Panc1 (cell line): ENCODE measurements at regions not wholly inside any gene's neighbourhood (a gene's known extent, or its start where the extent isn't known, plus 50 kb on each side); places are given as distances from the start of the nearest gene placed in this dataset.

Source experiments
- ATAC-seq: fragments of 200-7000 bp; cut with Tn5 transposase; 2 replicates; pipeline ENCODE4 v1.9.1; 2020; ENCODE audit warnings: mild to moderate bottlenecking, moderate library complexity
- BruUV-seq: library from RNA; stranded (reverse); fragments of 400-500 nt; replicated peaks from 2 replicates; lab custom pipeline; 2021; lab: Mats Ljungman, UMichigan
- CTCF ChIA-PET: fragments of 300-600 bp; sonication (Branson Sonifier 250); formaldehyde crosslinking; loops from one replicate; lab custom pipeline; 2022; ENCODE audit warnings: antibody characterized with exemption; lab: Charles Lee
- POLR2A ChIA-PET: fragments of 300-600 bp; sonication (Branson Sonifier 250); formaldehyde crosslinking; loops from one replicate; lab custom pipeline; 2022; ENCODE audit warnings: antibody characterized with exemption; lab: Charles Lee
- DNase-seq: peaks from one replicate; pipeline ENCODE4 v3.0.0-alpha.2; 2010; ENCODE audit warnings: low read depth, low spot score
- H3K27ac ChIP-seq: 2 replicates; pipeline ENCODE4 v1.5.1; 2011; ENCODE audit warnings: mild to moderate bottlenecking, low read length, inconsistent platforms
- H3K27me3 ChIP-seq: fragments of 200-500 bp; sonication (Bioruptor generic); 2 replicates; pipeline ENCODE4 v1.6.0; 2014; ENCODE audit warnings: low read length, inconsistent platforms; ENCODE audit not compliant: control insufficient read depth, insufficient read depth
- H3K36me3 ChIP-seq: fragments of 200-500 bp; sonication (Bioruptor generic); 2 replicates; pipeline ENCODE4 v1.5.1; 2014; ENCODE audit warnings: inconsistent platforms, mild to moderate bottlenecking, low read length, moderate library complexity; ENCODE audit not compliant: control insufficient read depth, insufficient read depth
- H3K4me1 ChIP-seq: 2 replicates; pipeline ENCODE4 v1.5.1; 2011; ENCODE audit warnings: inconsistent platforms, mild to moderate bottlenecking, low read length, moderate library complexity; ENCODE audit not compliant: control insufficient read depth, insufficient read depth
- H3K4me3 ChIP-seq, 2 experiments: 2 replicates each; pipeline ENCODE4 v1.5.1; 2011 to 2012; ENCODE audit warnings: low read depth in 2 of 2, low read length in 2 of 2, mild to moderate bottlenecking in 2 of 2, inconsistent platforms in 1 of 2, moderate library complexity in 1 of 2
- H3K9me3 ChIP-seq: fragments of 200-500 bp; sonication (Bioruptor generic); 2 replicates; pipeline ENCODE4 v1.5.1; 2014; ENCODE audit warnings: low read depth, mild to moderate bottlenecking, inconsistent platforms, low read length, moderate library complexity; ENCODE audit not compliant: control insufficient read depth, insufficient read depth
- CTCF ChIP-seq: fragments of 450-650 bp; IDR thresholded peaks from 2 replicates; pipeline ENCODE4 v1.5.1; 2017; ENCODE audit warnings: mild to moderate bottlenecking
- POLR2AphosphoS5 ChIP-seq: IDR thresholded peaks from 2 replicates; pipeline ENCODE4 v1.6.1; 2012; ENCODE audit warnings: mild to moderate bottlenecking, low read depth, low read length, moderate library complexity
- REST ChIP-seq, 2 experiments: IDR thresholded peaks; 2 replicates each; pipeline ENCODE4 v1.6.1; 2011 to 2012; ENCODE audit warnings: low read depth in 2 of 2, control low read depth in 1 of 2, low read length in 1 of 2, mild to moderate bottlenecking in 1 of 2, moderate library complexity in 1 of 2; ENCODE audit not compliant: insufficient read depth in 1 of 2
- SIN3A ChIP-seq: IDR thresholded peaks from 2 replicates; pipeline ENCODE4 v1.6.1; 2012; ENCODE audit warnings: low read depth, mild to moderate bottlenecking, low read length, moderate library complexity, borderline replicate concordance; ENCODE audit not compliant: insufficient read depth
- TCF7L2 ChIP-seq: IDR thresholded peaks from 2 replicates; pipeline ENCODE4 v1.6.1; 2011; ENCODE audit warnings: mild to moderate bottlenecking, low read depth, low read length, inconsistent platforms
- in situ Hi-C: cut with HindIII; loops from 2 replicates; pipeline ENCODE4 v1.10.0; 2016; ENCODE audit warnings: low sequenced_read_pairs, low pct_unique_long_range_greater_than_20kb
- intact Hi-C: fragments of 100-400 bp; cut with micrococcal nuclease; formaldehyde crosslinking; loops from one replicate; pipeline ENCODE4 v1.10.0; 2022; ENCODE audit not compliant: unreplicated experiment

GRCh38 chrX:112313201-112313600 lies 230.6 kb upstream of the TRPC5 start:
- no peak for DNase-seq
- Histone ChIP-seq H3K4me1 (no peaks in the 10 kb centered on the region), H3K4me3 (no peak overlapping the region), H3K27ac (no peak overlapping the region), H3K27me3 (no peaks in the 10 kb centered on the region), H3K9me3 (no peaks in the 10 kb centered on the region), H3K36me3 (no peaks in the 10 kb centered on the region)
- ATAC-seq: no peak
- in situ Hi-C loops (no loop called here), intact Hi-C loops (no loop called here)
- CTCF ChIA-PET: no interaction called here
- no peak for TF ChIP-seq SIN3A
- TF ChIP-seq CTCF: no peak
- TF ChIP-seq REST (IDR thresholded peaks at IDR 0.05; ENCODE audit: insufficient read depth in 1 of 2, low read depth in 2 of 2, low read length in 1 of 2): no peak
- TF ChIP-seq POLR2AphosphoS5: no peak
- no peak for TF ChIP-seq TCF7L2
- no TSS peak for BruUV-seq
- POLR2A ChIA-PET: no interaction called here

- Histone ChIP-seq H3K9me3 (no peaks in the 10 kb centered on the region), H3K27me3 (no peaks in the 10 kb centered on the region), H3K4me3 (no peak overlapping the region), H3K27ac (no peak overlapping the region), H3K4me1 (no peaks in the 10 kb centered on the region), H3K36me3 (no peaks in the 10 kb centered on the region)
- no peak for DNase-seq
- TF ChIP-seq CTCF (no peak), POLR2AphosphoS5 (no peak), TCF7L2 (no peak), SIN3A (no peak), REST (IDR thresholded peaks at IDR 0.05; ENCODE audit: insufficient read depth in 1 of 2, low read depth in 2 of 2, low read length in 1 of 2) (no peak)
- intact Hi-C loops: no loop called here
- no peak for ATAC-seq
- no TSS peak for BruUV-seq
- POLR2A ChIA-PET: no interaction called here
- in situ Hi-C loops: no loop called here
- CTCF ChIA-PET: no interaction called here
These were observed 223.5 kb upstream of the TRPC5 start for GRCh38 chrX:112306027-112306426.
